ENCODE measurements at regions not wholly inside any gene's neighbourhood (a gene's known extent, or its start where the extent isn't known, plus 50 kb on each side); places are given as distances from the start of the nearest gene placed in this dataset.

DNA sequence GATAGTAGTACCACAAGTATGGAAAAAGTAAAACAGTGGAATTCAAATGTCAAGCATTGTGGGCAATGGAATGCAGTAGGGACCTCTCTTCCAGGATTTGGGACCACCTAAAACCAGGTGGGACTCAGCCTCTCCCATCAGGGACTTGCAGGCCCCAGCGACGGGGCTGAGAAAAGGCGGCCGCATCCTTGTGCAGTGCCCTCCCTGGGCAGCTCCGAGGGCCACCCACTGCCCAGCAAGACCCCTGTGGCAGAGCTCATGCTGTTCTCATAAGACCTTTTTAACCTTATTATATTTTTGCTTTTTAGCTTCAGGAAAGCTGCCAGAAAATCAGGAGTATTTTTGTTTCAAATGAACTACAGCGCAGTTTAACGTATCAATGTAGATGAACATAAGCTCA lies 142.6 kb upstream of the RPS6KA2 start:
- DNase-seq (ENCODE audit: low spot score) = no peak
- TF ChIP-seq, protein P1, sequence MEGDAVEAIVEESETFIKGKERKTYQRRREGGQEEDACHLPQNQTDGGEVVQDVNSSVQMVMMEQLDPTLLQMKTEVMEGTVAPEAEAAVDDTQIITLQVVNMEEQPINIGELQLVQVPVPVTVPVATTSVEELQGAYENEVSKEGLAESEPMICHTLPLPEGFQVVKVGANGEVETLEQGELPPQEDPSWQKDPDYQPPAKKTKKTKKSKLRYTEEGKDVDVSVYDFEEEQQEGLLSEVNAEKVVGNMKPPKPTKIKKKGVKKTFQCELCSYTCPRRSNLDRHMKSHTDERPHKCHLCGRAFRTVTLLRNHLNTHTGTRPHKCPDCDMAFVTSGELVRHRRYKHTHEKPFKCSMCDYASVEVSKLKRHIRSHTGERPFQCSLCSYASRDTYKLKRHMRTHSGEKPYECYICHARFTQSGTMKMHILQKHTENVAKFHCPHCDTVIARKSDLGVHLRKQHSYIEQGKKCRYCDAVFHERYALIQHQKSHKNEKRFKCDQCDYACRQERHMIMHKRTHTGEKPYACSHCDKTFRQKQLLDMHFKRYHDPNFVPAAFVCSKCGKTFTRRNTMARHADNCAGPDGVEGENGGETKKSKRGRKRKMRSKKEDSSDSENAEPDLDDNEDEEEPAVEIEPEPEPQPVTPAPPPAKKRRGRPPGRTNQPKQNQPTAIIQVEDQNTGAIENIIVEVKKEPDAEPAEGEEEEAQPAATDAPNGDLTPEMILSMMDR (IDR thresholded peaks at IDR 0.05; ENCODE audit: extremely low read depth, insufficient read depth, missing control alignments) = no peak
- in situ Hi-C loops (cut with MboI; ENCODE audit: low pct_unique_long_range_greater_than_20kb, low sequenced_read_pairs, unreplicated experiment) = loop anchor here (10.0 kb wide), 1 partner anchor 375 kb away; no protein-coding TSS in a partner anchor

- DNase-seq (ENCODE audit: low spot score) = no peak
- TF ChIP-seq, protein P1 (IDR thresholded peaks at IDR 0.05; ENCODE audit: extremely low read depth, insufficient read depth, missing control alignments) = no peak
- in situ Hi-C loops (cut with MboI; ENCODE audit: low pct_unique_long_range_greater_than_20kb, low sequenced_read_pairs, unreplicated experiment) = no loop called here
Observed at GRCh38 chr6:166768761-166769160, 141.7 kb upstream of the RPS6KA2 start.

DNA sequence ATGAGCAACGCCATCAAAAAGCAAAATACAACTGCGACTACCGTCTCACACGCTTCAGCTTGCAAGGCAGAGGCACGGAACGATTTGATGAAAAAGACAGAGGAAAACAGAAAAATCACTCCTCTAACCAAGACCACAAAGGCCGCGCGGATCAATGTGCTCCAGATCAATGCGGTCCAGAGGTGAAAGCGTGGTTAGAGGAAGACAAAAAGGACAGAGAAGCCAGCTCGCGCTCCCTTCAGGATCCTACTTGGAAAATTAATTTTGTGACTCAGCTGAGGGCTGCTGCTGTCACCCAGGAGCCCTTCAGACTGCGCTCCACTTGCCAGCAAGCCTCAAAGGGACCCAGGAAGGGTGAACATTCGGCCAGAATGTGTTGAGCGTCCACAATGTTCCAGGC lies 140.2 kb upstream of the RPS6KA2 start:
- DNase-seq (ENCODE audit: low spot score) = no peak
- in situ Hi-C loops (cut with MboI; ENCODE audit: low pct_unique_long_range_greater_than_20kb, low sequenced_read_pairs, unreplicated experiment) = no loop called here
- TF ChIP-seq, protein P1 (IDR thresholded peaks at IDR 0.05; ENCODE audit: extremely low read depth, insufficient read depth, missing control alignments) = no peak

DNA sequence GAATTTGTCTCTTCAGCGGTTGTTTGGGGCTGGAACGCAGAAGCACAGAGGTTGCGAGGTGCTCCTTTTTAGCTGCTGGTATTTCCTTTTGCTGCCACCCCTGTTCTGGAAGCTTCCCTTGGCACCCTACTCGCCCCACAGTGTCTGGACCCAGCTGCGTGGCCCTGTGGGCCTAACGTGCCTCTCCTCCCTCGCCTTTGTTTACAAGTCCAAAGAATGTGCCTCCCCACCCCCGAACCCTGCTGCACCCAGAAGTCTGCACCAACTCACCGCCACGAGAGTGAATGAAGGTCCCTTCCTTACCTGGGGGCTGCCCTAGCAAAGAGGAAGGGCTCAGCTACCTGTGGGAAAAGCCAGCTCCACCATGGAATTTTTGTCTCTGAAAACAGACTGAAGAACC lies 139.7 kb upstream of the RPS6KA2 start:
- TF ChIP-seq, protein P1 (IDR thresholded peaks at IDR 0.05; ENCODE audit: extremely low read depth, insufficient read depth, missing control alignments) = no peak
- in situ Hi-C loops (cut with MboI; ENCODE audit: low pct_unique_long_range_greater_than_20kb, low sequenced_read_pairs, unreplicated experiment) = no loop called here
- no peak for DNase-seq (ENCODE audit: low spot score)

GRCh38 chr6:166765234-166765541 lies 138.1 kb upstream of the RPS6KA2 start:
- no peak for DNase-seq (ENCODE audit: low spot score)
- in situ Hi-C loops (cut with MboI; ENCODE audit: low pct_unique_long_range_greater_than_20kb, low sequenced_read_pairs, unreplicated experiment) = no loop called here
- TF ChIP-seq, protein P1 (IDR thresholded peaks at IDR 0.05; ENCODE audit: extremely low read depth, insufficient read depth, missing control alignments) = no peak

- no peak for DNase-seq (ENCODE audit: low spot score)
- in situ Hi-C loops (cut with MboI; ENCODE audit: low pct_unique_long_range_greater_than_20kb, low sequenced_read_pairs, unreplicated experiment) = no loop called here
- TF ChIP-seq, protein P1 (IDR thresholded peaks at IDR 0.05; ENCODE audit: extremely low read depth, insufficient read depth, missing control alignments) = no peak
Observed at GRCh38 chr6:166764473-166765233, 137.6 kb upstream of the RPS6KA2 start.

Measured in GM13977 (cell line).